NT2/D1 (cell line): ENCODE measurements at regions not wholly inside any gene's neighbourhood (a gene's known extent, or its start where the extent isn't known, plus 50 kb on each side); places are given as distances from the start of the nearest gene placed in this dataset.

Experiments
- YY1 ChIP-seq: IDR thresholded peaks from 2 replicates; pipeline ENCODE4 v1.6.1; 2011; ENCODE audit not compliant: insufficient read length, insufficient read depth
- ZNF274 ChIP-seq: IDR thresholded peaks from 2 replicates; pipeline ENCODE4 v1.6.1; 2011; ENCODE audit warnings: mild to moderate bottlenecking, low read depth, low read length

GRCh38 chr12:89782807-89783206, 74.2 kb upstream of the ATP2B1 start:
- TF ChIP-seq ZNF274 (no peak), YY1 (no peak)
